Stimulated activated CD4-positive, alpha-beta T cell treated with anti-CD3 and anti-CD28 coated beads, Interleukin-4, amount 100 ng/mL, for 1 hour (primary cell): ENCODE measurements at regions not wholly inside any gene's neighbourhood (a gene's known extent, or its start where the extent isn't known, plus 50 kb on each side); places are given as distances from the start of the nearest gene placed in this dataset.
"Not testable (repeated sequence)": the region's sequence is repeated elsewhere in the genome, so short reads cannot be mapped to it uniquely, and the experiment has no call there.

Experiments used
- DNase-seq: peaks from one replicate; pipeline ENCODE4 v3.0.0-alpha.2; 2020

- DNase-seq: no peak
Measured at GRCh38 chr4:62510228-62510627, 1310.1 kb downstream of the ADGRL3 start.

GRCh38 chr4:62500296-62500695, 1300.2 kb downstream of the ADGRL3 start:
- no peak for DNase-seq

DNA sequence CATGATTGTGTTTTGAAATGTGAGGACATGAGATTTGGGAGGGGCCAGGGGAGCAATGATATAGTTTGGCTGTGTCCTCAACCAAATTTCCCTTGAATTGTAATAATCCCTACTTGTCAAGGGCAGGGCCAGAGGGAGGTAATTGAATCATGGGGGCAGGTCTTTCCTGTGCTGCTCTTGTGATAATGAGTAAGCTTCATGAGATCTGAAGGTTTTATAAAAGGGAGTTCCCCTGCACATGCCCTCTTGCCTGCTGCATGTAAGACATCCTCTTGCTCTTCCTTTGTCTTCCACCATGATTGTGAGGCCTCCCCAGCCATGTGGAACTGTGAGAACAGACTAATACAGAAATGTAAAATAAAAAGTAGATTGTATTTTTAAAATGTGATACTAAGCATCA, 1294.9 kb downstream of the ADGRL3 start:
- DNase-seq: no peak

- not testable (repeated sequence) for DNase-seq
Measured at GRCh38 chr4:62491756-62492155, 1291.6 kb downstream of the ADGRL3 start.

DNA sequence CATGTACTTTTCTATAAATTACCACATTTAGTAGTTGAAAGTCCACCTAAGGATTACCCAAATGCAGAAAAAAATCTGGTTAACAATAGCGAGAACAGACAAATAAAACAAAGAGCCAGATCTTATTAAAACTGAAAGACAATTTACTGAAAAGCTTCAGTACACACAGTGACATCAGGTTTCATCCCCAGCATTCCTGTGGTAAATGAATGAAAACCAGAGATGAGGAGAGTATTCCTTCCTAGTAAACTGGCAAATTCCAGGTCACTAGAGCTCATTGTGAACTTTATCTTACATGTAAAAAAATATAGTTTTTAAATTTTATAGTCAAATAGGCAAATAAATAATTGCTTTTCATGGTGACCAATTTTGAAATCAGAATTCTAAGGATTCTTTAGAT, 1290.5 kb downstream of the ADGRL3 start:
- no peak for DNase-seq

DNA sequence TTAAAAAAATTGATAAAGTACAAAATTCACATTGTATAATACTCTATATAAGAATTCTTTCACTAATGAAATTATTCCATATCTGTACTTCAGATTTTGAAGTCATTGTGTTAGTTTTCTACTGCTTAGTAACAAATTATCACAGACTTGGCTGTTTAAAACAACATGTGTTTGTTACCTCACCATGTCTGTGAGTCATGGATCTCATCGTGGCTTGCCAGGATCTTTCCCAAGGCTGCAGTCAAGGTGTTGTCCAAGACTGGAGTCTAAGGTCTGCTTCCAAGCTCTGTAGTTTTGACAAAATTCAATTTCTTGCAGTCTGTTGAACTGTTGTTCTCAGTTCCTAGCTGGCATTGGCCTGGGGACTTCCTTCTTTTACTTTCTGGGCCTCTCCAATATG, 1286.9 kb downstream of the ADGRL3 start:
- no peak for DNase-seq

DNA sequence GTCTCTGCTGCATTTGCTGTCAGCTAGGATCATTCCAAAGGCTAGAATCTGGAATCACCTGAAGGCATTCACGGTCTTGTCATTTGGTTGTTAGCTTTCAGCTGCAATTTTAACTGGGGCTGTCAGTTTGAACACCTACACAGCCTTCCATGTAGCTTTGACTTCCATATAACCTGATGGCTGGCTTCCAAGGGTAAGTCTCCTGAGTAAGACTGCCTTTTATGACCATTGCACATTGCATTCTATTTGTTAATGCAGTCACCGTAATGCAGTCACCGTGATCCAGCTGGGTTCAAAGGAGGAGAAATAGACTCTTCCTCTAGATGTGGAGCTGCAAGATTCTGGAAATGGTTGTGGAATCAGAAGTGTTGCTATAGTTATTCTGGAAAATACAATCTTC, 1284.2 kb downstream of the ADGRL3 start:
- DNase-seq: no peak

- no peak for DNase-seq
Measured at GRCh38 chr4:62482355-62482754, 1282.2 kb downstream of the ADGRL3 start.

DNA sequence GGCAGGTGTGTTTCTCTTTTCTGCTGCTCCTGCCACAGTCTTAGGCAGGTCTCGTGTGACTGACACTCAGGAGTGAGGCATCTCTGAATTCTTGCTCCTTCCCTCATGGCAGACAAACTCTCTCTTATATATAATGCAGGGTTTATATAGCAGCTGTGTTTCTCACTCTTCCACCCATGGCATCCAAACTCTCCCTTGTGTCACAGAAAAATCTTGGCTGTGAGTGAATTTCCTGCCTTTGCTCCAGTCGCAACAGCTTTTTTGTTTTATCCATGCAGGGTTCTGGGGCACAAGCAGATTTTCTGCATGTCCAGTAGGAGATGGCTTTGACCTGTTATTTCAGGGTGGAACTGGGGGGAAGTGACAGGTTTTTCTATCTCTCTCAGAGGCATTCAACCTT, 1275.5 kb downstream of the ADGRL3 start:
- DNase-seq: no peak

DNA sequence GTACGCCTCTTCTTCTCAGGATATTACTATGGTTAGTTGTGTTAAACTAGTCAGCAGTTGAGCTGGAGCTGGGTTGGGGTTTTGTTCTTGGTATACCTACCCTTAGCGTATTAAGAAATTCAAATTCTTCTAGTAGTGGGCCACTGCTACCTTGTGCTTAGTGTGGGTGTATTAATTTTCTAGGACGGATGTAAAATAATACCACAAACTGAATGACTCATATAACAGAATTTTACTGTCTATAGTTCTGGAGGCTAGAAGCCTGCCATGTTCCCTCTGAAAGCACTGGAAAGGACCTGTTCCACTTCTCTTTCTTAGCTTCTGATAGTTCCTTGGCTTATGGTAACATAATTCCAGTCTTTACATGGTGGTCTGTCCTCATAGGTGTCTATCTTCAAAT, 1274.7 kb downstream of the ADGRL3 start:
- DNase-seq: no peak

GRCh38 chr4:62471021-62471420, 1270.9 kb downstream of the ADGRL3 start:
- no peak for DNase-seq

GRCh38 chr4:62470421-62470983, 1270.4 kb downstream of the ADGRL3 start:
- no peak for DNase-seq

GRCh38 chr4:62470020-62470419, 1269.9 kb downstream of the ADGRL3 start:
- no peak for DNase-seq

DNA sequence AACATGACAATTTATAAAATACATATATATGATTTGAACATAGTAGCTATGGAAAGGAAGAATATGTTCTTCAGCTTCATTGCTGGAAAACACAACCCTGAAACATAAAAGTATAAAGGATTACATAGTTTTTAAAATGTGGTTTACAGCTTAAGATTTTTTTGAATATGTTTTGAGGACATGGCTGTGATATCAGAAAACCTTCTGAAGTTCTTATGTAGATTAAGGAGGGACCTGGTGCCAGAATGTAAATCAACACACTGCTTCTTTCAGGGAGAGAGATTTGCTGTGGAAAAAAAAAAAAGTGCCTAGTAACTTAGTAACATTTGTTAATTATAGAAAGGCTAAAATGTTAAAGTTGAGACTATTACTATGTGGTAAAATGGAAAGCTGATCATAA, 1261.8 kb downstream of the ADGRL3 start:
- no peak for DNase-seq

DNA sequence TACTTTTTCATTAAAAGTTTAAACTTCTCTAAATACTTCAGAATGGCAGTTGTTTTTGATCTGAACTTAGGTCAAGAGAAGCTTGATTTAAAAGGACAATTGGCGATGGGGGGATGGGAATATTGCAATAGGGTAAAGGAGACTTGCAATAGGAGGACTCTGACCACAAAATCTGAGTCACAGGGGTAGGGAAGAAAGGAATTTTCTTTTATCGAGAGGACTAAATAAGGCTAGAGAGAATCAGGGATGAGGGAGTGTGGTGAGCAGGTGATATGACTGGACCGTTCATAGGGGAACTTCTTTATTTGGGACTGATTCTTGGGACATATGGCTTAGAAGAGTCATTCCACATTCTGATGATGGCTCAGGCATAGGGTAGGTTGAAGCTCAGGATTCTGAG, 1260.2 kb downstream of the ADGRL3 start:
- DNase-seq: no peak

DNA sequence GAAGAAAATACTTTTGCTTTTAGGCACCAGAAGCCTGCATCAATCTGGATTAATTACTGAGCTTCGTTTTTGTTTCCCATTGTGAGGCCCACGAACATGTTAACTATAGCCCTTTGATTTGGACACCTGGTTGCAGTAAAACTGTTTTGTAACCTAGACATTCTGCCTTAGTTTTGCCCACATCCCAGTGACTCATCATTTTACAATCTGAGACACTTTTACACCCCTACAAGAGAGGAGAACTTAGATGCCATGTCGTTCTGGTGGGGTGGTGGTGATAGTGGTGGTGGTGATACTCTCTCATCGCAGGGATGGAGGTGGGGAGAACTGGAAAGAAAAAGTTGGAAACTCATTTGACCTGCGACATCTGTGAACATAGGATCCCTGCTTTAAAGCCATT, 1257.2 kb downstream of the ADGRL3 start:
- no peak for DNase-seq

GRCh38 chr4:62455871-62456270, 1255.7 kb downstream of the ADGRL3 start:
- no peak for DNase-seq

GRCh38 chr4:62454535-62454934, 1254.4 kb downstream of the ADGRL3 start:
- DNase-seq: no peak

GRCh38 chr4:62450740-62451139, 1250.6 kb downstream of the ADGRL3 start:
- no peak for DNase-seq

DNA sequence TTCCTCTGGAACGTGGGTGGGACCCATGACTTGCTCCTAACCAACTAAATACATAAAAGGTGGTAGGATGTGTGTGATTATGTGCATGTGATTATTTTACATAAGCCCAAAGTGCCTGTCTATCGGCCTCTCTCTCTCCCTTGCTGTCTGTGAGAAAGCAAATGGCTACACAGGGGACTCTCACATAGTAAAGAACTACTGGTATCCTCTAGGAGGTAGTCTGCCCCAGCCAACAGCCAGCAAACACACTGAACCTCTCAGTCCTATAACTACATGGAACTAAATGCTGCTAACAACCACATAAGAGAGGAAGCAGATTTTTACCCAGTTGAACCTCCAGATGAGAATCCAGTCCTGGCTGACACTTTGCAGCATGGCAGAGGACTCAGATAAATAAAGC, 1249.4 kb downstream of the ADGRL3 start:
- DNase-seq: no peak

GRCh38 chr4:62448911-62449310, 1248.8 kb downstream of the ADGRL3 start:
- no peak for DNase-seq

DNA sequence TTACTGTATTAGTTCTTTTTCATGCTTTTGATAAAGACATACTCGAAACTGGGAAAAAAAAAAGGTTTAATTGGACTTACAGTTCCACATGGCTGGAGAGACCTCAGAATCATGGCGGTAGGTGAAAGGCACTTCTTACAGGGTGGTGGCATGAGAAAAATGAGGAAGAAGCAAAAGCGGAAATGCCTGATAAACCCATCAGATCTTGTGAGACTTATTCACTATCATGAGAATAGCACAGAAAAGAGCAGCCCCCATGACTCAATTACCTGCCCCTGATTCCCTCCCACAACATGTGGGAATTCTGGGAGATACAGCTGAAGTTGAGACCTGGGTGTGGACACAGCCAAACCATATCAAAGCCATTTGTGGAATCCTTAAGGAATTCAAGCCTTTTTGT, 1238.9 kb downstream of the ADGRL3 start:
- no peak for DNase-seq

GRCh38 chr4:62434921-62435320, 1234.8 kb downstream of the ADGRL3 start:
- DNase-seq: no peak

- not testable (repeated sequence) for DNase-seq
Measured at GRCh38 chr4:62431513-62432231, 1231.5 kb downstream of the ADGRL3 start.

DNA sequence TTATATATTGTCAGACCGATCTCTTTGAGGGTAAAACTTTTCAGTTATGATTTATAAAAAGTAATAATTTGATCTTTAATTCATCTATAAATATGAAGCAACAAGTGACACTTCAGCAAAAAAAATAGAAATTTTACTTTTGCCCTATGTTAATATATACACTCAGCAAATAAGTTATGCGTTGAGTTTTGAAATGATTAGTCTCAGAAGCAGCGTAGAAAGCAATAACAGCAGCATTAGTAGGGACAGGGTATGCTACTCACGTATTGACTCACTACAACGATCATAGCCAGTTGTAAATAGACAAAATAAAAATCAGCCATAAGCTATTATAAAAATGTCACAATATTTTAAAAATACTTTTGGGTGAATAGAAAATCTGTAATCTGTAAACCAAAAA, 1229.2 kb downstream of the ADGRL3 start:
- DNase-seq: no peak
